GM21528 (cell line): ENCODE measurements at regions not wholly inside any gene's neighbourhood (a gene's known extent, or its start where the extent isn't known, plus 50 kb on each side); places are given as distances from the start of the nearest gene placed in this dataset.

Experiments used
- ATAC-seq: cut with Tn5 transposase; IDR thresholded peaks from one replicate; pipeline ENCODE4 v1.9.1; 2021; ENCODE audit warnings: mild to moderate bottlenecking, moderate library complexity; ENCODE audit not compliant: unreplicated experiment, low FRiP score

DNA sequence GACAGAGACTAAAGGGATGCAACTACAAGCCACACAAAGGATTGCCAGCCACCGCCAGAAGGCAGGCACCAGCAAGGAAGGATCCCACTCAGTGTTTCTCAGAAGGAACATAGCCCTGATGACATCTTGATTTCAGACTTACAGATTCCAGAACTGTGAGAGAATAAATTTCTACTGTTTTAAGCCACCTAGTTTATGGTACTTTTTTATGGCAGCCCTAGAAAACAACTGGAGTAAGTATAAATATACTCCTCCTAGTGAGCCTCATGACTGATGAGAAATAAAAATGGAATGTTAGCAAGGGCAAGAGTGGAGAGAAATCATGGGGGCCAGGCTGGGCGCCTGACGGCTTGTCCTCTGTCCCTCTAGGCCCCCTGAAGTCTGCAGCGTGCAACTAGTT, 307.3 kb downstream of the PIK3R1 start:
- ATAC-seq = no peak

DNA sequence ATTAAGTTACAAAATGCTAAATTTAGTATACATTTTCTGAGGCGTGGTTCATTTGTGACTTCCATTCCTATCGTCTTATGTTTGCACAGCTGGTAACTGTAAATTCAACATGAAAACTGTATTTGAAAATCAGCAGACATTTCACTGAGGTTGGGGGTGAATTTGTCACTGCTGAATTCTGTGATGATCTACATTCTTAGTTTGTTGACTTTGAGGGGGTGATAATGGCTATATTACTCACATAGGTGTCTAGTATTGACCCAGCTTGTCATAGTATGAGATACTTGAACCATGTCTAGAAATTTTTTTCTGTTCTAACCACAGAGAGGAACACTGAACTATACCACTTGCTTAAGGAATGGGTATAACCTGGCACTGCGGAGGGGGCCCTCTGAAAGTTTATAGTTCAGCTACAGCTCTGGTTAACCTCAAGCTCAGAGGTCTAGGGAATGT, 313.3 kb downstream of the PIK3R1 start:
- ATAC-seq = no peak

DNA sequence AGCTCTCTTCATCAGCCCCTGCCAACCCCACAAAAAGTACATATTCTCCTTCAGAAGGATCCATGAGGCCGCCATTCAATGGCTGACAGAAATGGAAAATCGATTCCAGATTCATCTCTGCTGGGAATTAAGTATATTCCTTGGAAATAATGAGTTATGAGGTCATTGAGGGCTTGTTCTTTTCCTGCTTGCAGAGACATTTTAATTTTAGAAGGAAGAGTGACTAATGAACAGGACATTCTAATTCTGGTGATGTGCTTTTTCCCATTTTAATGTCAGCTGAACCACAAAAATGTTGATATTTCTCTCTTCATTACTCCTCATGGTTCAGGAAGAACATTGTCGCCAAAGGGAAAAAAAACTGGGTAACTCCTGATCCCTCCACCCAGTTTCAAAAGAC, 314.0 kb downstream of the PIK3R1 start:
- no peak for ATAC-seq

DNA sequence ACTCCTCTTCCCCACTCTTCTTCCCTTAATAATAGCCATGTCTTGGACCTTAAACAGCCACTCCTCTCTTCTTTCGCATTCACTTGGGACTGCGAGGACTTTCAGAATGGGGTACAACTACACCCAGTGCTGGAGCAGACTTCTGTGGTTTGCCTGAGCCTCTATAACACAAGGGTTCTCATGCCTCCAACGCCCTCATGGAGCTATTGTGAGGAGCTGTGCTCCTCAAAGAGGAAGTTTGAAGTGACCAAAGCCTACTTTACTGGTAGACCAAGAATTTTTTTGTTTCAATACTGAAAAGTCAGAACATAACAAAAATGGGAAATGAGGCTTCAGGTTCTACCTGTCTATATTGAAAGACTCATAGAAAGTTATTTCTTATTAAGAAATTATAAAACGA, 316.4 kb downstream of the PIK3R1 start:
- ATAC-seq = no peak

DNA sequence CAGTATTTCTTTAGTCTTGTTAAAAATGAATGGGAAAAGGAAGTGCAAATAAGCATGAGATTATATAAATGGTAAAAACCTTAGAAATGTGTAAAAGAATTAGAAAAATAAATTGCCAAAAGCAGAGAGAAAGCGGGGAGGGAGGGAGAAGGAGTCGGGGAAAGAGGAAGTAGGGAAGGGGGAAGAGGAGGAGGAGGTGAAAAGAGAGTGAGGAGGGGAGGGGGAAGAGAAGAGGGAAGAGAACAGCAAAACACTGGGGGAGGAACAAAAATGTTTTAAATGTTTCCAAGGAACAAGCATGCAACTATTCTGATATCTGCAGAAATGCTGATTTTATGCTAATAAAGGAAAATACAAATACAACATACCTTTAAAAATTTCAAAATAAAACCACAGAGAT, 317.5 kb downstream of the PIK3R1 start:
- no peak for ATAC-seq

DNA sequence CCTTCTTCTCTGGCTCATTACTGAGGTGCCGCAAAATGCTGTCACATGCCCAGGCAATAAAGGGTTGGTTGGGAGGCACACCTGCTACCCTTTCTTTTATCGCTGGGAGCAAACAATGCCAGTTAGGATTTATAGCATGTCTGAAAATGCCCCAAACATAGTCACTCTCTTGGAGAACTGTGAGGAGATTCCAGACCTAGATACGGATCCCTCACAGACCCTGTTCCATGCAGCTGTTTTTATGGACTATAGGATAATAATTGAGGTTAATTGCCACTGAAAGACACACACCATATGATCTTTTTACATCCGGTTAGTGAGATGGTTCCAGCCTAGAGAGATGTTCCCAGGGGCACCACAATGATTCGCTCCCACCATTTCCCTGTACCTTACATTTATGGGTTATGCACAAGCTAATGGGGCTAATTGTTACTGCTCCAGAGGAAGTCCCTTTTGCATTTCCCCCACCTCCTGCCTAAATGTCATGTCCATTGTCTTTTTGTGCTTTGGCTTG, 318.1 kb downstream of the PIK3R1 start:
- no peak for ATAC-seq

DNA sequence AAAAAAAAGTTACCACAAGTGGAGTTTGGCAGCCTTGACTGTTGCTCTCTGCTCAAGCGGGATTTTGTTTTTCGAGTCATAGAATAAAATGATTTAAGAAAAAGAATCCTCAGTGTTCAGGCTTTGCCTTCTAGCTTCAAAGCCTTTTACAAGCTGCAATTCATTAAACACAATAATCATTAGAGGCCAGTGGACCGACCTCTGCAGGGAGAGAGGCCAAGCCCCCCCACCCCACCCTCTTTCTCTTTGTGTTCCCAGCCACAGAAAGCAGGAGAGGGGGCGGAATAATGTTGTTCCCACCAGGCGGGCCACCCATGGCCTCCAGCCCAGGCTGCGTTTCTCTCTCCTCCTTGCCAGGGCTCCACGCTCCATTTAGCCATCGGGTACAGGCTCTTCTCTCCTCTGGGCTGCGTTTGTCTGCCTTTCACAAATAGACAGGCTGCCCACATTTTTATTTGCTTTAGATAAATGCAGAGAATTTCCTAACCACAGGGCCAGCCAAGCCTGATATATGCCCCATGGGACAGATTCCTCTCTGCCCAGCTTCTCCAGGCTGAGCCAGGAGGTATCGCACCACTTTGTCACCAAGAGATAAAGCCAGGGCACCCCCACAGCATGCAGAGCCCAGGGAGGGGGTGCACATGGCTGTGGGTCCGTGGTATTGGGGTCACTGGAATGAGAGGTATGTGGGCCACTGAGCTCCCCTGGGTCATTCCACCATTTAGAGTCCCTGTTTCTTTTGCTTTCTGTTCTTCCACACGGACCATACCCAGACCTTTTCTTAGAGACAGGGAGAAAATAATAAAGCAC, 318.8 kb downstream of the PIK3R1 start:
- ATAC-seq = no peak

DNA sequence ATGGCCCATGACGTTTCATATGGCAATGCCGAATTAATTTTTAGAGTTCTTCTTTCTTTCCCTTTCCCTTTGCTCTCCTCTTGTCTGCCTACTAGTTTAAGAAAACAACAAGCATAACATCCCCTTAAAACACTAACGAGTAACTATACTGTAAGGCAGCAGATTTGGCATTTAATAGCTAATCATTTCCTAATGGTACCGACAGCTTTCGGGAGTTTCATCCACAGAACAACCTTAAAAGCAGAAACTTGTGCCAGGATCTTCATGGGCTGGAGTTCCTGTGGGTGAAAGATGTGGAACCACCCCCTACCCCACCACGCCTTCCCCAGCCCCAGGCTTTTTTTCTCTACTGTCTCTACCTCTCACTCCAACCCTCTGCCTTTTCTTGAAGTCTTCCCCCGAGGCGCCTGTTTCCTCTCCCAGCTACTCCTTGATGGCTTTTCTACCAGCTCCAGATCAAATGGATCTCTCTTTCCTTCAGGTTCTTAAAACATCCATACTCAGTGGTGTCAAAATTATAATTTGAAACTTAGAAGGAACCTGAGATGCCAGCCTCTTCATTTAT, 319.5 kb downstream of the PIK3R1 start:
- ATAC-seq = no peak

DNA sequence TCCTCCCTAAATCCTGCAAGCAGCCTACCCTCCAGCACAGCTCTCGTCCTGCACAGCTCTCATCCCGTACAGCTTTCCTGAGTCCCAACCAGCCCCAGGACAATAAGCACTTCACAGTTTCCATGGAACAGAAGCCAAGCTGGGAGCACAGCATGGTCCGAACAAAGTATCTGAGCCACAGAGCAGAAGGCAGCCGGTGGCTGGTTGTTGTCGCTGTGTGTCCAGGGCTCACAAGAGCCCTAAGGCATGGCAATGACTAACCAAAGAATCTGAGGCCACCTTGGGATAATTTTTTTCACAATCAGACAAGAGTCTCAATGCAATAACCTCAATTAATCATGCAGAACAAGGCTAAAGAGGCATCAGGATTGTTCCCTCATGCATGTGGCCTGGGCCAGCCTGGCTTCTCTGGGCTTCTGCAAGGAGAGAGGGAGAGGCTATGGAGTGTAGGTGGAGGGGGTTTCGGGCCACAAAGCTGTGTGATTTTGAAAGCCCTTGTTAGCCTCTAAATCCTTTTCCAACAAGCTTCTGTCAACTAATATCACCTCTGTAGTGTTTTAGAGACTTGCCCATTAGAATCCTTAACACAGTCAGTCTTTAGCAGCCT, 323.4 kb downstream of the PIK3R1 start:
- no peak for ATAC-seq

DNA sequence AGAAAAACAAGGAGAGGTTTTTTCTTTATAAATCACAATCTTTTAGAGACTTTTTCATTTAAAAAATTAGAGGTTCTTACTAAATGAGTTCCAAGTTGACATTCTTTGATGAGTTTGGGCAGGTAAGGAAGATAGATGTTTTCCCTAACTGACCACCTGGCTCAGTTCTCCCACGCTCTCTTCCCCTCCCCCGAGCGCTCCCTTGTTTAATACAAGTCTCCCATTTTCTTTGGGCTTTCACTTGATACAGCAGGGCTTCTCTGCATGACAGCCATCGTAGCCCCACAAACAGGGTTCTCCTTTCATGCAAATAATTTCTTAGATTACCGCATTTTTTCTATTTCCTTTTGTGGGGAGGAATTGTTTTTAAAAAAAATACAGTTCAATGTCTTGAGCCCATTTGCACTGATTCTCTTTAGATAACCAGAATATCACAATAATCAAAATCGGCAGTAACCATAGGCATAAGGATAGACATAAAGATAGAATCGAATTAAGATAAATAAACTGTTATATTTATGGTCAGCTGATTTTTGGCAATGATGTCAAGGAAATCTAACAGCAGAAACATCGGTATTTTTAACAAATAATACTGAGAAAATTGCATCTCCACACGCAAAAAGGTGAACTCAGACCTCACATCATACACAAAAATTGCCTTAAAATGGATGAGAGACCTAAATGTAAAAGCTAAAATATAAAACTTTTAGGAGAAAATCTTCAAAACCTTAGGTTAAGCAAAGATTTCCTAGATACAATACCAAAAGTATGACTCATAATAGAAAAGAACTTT, 325.4 kb downstream of the PIK3R1 start:
- ATAC-seq = no peak

DNA sequence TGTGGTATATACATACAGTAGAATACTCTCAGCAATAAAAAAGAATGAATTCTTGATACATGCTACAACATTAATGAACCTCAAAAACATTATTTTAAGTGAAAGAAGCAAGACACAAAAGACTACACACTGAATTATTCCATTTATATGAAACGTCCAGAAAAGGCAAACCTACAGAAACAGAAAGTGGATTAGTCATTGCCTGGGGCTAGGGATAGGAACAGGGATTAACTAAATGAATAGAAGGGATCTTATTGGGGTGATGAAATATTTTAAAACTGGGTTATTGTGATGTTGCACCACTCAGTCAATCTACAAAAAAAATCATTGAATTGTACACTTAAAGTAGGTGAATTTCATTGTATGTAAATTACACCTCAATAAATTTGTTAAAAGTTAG, 326.7 kb downstream of the PIK3R1 start:
- no peak for ATAC-seq

DNA sequence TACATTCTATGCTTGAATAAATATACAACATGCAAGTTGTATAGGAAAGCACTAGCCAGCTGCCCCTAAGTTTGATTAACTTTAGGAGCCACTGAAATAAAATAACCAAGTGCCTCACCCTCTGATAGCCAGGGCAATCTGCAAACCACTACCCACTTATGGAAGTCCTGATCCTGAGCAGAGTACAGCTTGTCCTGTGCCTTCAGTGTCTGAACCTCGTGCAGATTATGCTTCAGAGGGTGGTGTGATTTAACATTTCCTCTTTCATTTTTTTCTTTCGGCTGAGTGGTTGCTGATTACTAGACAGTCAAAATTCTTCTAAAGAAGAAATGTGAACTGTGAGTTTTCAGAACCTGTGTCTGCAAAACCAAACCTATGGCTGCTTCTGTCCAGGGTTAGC, 327.7 kb downstream of the PIK3R1 start:
- ATAC-seq = no peak

DNA sequence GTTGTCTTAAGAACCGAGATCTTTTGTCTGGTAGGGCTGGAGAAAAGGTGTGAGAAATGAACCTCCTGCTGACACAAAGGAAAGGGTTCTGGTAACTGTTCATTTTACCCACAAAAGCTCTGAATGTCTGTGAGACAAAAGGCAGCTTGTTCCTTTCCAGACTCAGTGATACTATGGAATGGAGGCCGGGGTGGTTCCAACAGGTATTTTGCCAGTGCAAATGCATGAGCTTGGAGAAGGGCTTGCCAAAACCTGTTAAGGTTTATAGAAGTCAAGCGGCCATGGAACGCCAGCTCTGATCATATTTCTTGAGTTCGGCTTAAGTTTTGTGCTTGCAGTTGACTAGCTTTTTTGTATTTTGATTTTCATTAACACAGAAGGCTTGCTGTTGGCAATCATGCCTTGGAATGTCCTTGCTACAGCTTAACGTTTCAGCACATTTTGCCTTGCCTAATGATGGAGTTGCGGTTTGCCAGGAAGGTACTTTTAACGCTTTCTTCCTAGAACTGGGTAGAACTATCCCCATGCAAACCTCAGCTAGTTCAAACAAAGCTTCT, 328.6 kb downstream of the PIK3R1 start:
- ATAC-seq = no peak

DNA sequence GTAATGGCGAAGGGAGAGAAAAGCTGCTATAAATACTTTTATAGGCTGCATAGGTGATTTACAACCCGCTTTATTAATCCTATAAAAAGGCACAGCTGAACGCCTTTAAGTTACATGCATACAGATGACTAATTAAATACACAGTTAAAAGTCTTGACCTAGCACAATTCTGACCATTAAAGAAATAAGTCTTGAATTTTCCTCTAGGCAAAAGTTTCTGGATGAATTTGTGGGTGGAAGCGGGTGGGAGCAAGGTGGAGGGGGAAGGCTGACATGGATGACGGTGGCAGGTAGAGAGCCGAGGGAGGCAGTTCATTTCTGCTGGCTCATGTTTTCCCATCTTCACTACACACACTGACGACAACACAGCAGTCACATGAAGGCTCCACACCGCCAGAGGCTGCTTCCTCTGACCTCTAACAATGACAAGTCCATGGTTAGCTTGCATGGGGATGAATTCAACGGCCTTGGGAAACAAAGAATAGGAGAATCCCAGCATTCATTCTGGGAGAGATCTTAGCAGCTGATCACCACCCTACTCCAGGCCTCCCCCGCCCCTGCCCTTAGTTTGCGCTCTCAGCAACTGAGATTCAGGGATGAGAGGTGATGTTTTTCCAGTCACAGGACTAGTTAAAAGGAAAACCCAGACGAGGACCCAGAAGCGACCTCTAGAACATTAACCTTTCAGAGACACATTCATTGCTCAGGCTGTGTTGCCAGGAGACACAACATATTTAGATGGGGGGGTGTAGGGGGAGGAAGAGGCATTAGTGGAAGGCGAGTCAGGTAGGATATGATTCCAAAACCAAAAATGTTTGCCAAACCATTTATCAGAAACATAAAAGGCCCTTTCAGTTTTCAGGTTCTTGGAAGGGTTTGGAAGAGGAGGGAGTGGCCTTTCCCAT, 329.3 kb downstream of the PIK3R1 start:
- ATAC-seq = no peak

DNA sequence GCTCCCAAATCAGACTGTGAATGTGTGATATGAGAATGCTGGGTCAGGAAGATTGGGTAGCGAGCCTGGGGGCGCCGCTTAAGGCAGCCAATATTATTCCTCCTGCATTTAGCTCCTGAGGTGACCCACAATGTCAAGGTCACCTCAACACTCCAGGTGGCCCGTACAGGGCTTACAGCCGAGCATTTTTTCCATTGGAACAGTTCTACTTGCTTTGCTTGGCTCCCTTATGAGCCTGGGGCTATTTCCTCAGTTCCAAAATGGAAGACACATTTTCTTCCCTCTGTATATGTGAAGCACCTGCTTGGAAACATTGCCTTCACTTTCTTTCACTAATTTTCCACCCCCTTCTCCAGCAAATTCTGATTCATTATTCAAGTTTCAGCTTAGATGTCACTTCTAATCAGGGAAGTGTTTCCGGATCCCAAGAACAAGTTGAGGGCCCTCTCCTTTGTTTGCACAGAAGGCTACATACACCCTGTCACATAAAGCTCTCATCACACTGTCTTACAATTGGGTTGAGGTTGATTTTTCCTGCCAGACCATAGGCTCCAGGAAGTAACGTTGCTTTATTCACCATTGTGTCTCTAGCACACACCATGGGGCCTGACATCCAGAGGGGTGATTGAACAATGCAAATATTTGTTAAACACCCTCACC, 330.2 kb downstream of the PIK3R1 start:
- no peak for ATAC-seq

DNA sequence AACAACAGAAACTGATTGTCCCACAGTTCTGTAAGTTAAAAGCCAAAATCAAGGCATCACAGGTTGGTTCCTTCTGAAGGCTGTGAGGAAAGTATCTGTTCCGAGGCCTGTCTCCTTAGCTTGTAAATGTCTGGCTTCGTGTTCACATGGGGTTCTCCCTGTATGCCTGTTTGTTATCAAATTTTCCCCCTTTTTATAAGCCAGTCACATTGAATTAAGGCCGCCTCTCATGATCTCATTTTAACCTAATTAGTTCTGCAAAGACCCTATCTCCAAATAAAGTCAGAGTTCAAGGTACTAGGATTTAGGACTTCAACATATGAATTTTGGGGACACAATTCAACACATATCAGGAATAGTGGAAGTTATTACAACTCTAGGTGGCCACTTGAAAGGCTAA, 331.5 kb downstream of the PIK3R1 start:
- no peak for ATAC-seq

DNA sequence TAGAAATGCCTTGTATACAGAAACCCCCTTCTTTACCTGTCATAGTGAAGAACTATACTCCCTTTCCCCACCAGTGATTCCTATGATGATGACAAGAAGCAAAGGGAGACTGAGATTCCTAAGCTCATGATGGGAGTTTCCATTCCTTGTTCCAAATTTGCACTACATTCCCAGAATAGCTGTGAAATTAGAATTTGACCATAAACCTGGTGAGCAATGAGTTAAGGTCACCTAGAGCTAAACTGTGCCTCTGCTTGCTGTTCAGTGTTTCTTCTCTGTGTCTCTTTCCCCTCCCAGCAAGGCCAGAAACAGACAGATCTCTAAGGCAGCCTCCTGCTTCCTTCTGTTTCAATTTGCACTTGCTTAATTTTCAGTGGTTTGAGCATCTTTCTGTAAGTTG, 332.1 kb downstream of the PIK3R1 start:
- ATAC-seq = no peak

DNA sequence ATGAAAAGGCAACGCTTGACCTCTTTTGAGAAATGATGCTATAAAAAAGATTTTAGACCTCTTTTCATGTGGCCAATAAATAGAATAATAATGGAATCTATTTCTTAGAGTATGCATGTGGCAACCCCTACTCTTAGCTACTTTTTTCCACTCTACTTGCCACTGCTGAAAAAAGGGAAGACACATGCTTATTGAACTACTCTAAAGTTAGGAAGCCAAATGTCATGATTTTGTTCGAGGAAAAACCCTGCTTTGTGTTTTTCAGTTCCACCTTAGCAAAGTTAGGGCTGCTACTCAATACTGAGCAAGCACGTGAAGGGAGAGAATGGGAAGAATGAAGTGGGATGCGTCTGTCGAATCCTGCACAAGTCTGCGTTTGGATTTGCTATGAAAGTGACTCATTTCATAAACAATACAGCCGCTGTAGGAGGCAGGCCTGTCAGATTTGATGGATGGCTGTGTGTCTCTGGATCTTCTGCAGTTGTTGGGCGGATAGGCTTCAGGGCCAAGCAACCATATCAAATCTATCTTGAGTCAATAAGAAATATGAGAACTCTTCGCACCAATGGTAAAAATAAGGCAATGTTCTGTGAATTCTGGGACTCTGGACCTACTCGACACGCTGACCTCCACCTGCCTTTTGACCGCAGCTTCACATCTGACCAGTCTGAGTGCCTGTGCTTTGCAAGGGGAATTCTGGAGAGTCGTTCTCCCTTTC, 333.6 kb downstream of the PIK3R1 start:
- no peak for ATAC-seq
